KMS-11 (cell line): ENCODE measurements at regions not wholly inside any gene's neighbourhood (a gene's known extent, or its start where the extent isn't known, plus 50 kb on each side); places are given as distances from the start of the nearest gene placed in this dataset.

Experiments used
- H2AFZ ChIP-seq: fragments of 200-600 bp; sonication (generic); 2 replicates; pipeline ENCODE4 v1.6.1; 2016; ENCODE audit warnings: antibody characterized with exemption, mixed run types, low read depth
- H3K27ac ChIP-seq: fragments of 200-600 bp; sonication (generic); 2 replicates; pipeline ENCODE4 v1.6.1; 2016; ENCODE audit warnings: mild to moderate bottlenecking, mixed run types
- H3K27me3 ChIP-seq: fragments of 200-600 bp; sonication (generic); 2 replicates; pipeline ENCODE4 v1.6.1; 2017; ENCODE audit warnings: mild to moderate bottlenecking, low read depth, mixed run types, moderate library complexity; ENCODE audit not compliant: insufficient read depth
- H3K36me3 ChIP-seq: fragments of 200-600 bp; sonication (generic); 2 replicates; pipeline ENCODE4 v1.6.1; 2017; ENCODE audit warnings: mild to moderate bottlenecking, mixed run types; ENCODE audit not compliant: insufficient read depth
- H3K4me1 ChIP-seq: fragments of 200-600 bp; sonication (generic); 2 replicates; pipeline ENCODE4 v1.6.1; 2016; ENCODE audit warnings: mild to moderate bottlenecking, low read depth, mixed run types; ENCODE audit not compliant: poor library complexity, severe bottlenecking
- H3K4me2 ChIP-seq: fragments of 200-600 bp; sonication (generic); 2 replicates; pipeline ENCODE4 v1.7.0; 2016; ENCODE audit warnings: mild to moderate bottlenecking, mixed run types
- H3K4me3 ChIP-seq: fragments of 200-600 bp; sonication (generic); IDR thresholded peaks from 2 replicates; pipeline ENCODE4 v1.6.1; 2017; ENCODE audit warnings: low read depth, low read length, mixed read lengths; ENCODE audit not compliant: insufficient read depth
- H3K79me2 ChIP-seq: fragments of 200-600 bp; sonication (generic); 2 replicates; pipeline ENCODE4 v1.6.1; 2016; ENCODE audit warnings: low read depth, mixed run types; ENCODE audit not compliant: insufficient read depth
- H3K9ac ChIP-seq: fragments of 200-600 bp; sonication (generic); 2 replicates; pipeline ENCODE4 v1.6.1; 2016; ENCODE audit warnings: mild to moderate bottlenecking, mixed run types
- H4K20me1 ChIP-seq: fragments of 200-600 bp; sonication (generic); 2 replicates; pipeline ENCODE4 v1.6.1; 2016; ENCODE audit warnings: mild to moderate bottlenecking, mixed run types; ENCODE audit not compliant: insufficient read depth
- TF ChIP-seq, protein P1 (sequence below): fragments of 200-600 bp; sonication (generic); conservative IDR thresholded peaks from 2 replicates; pipeline ENCODE4 v1.6.1; 2017; ENCODE audit warnings: low read depth, mild to moderate bottlenecking, antibody characterized with exemption, low read length, moderate library complexity, mixed read lengths

DNA sequence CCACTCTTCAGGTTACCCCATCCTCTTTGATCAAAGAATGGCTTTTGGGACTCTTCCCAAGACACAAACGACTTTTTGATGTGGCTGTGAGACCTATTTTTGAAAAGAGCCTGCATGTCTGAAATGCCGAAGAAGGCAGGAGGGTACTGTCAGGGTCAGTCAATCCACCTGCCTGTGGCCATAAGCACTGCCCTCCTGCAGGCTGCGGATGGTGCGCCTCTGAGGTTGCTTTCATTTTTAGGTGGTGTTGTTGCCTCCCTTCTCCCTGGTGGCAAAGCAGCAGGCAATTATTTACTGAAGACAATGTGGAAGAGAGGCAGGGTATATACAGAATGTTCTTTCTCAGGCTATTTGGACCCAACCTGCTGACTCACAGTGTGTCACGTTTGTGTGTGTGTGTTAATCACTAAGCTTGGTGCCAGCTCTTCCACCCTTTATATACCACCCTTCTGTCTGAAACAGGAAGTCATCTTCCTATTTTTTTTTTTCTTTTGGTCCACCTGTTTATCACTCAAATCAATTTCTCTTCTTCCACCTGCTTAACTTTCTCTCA lies 1421.2 kb upstream of the CELF2 start:
- H2AFZ ChIP-seq = no peak overlapping the region
- H3K27me3 ChIP-seq = no peaks in the 10 kb centered on the region
- TF ChIP-seq, protein P1, sequence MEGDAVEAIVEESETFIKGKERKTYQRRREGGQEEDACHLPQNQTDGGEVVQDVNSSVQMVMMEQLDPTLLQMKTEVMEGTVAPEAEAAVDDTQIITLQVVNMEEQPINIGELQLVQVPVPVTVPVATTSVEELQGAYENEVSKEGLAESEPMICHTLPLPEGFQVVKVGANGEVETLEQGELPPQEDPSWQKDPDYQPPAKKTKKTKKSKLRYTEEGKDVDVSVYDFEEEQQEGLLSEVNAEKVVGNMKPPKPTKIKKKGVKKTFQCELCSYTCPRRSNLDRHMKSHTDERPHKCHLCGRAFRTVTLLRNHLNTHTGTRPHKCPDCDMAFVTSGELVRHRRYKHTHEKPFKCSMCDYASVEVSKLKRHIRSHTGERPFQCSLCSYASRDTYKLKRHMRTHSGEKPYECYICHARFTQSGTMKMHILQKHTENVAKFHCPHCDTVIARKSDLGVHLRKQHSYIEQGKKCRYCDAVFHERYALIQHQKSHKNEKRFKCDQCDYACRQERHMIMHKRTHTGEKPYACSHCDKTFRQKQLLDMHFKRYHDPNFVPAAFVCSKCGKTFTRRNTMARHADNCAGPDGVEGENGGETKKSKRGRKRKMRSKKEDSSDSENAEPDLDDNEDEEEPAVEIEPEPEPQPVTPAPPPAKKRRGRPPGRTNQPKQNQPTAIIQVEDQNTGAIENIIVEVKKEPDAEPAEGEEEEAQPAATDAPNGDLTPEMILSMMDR = no peak
- no peak overlapping the region for H3K4me3 ChIP-seq
- no peaks in the 10 kb centered on the region for H3K36me3 ChIP-seq
- H3K4me1 ChIP-seq = no peaks in the 10 kb centered on the region
- H3K9ac ChIP-seq = no peak overlapping the region
- no peaks in the 10 kb centered on the region for H4K20me1 ChIP-seq
- no peak overlapping the region for H3K27ac ChIP-seq
- H3K79me2 ChIP-seq = no peaks in the 10 kb centered on the region
- H3K4me2 ChIP-seq = no peak overlapping the region

DNA sequence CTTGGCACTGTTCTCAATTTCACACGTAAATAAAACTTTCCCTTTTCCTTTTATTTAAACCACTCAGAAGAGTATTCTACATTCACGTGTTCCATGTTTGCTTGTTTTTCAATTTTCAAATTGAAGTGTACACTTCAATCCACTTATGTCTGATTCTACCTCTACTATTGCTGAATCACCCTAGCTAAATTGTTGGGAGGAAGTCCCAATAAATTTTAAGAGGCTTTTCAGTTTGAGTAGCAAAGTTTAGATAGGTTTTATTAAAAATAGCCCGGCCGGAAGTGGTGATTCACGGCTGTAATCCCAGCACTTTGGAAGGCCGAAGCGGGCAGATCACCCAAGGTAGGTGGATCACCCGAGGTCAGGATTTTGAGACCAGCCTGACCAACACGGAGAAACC lies 1414.7 kb upstream of the CELF2 start:
- H3K4me3 ChIP-seq = no peak overlapping the region
- no peak overlapping the region for H3K27ac ChIP-seq
- no peaks in the 10 kb centered on the region for H4K20me1 ChIP-seq
- no peak overlapping the region for H3K4me2 ChIP-seq
- H2AFZ ChIP-seq = no peak overlapping the region
- no peaks in the 10 kb centered on the region for H3K79me2 ChIP-seq
- H3K9ac ChIP-seq = no peak overlapping the region
- H3K27me3 ChIP-seq = no peaks in the 10 kb centered on the region
- TF ChIP-seq, protein P1 = no peak
- H3K4me1 ChIP-seq = no peaks in the 10 kb centered on the region
- H3K36me3 ChIP-seq = no peaks in the 10 kb centered on the region

DNA sequence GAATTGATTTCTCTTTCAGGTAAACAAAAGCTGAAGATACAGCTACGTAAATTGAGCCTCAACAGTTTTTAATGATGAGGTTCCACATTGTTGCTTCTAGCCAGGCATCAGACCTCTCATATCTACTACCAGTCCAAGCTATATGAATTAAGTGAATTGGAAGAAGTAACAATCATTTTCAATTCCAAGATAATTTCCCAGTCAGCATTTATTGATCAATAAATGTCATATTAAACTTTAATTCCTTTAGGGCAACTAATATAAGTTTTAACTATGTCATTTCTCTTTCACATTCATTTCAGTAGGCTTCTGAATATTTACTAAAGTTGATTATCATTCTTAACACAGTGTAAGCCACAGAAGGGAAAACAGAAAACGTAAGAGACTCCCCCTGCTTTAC lies 1413.7 kb upstream of the CELF2 start:
- H3K27me3 ChIP-seq = no peaks in the 10 kb centered on the region
- TF ChIP-seq, protein P1 = no peak
- H3K36me3 ChIP-seq = no peaks in the 10 kb centered on the region; the same call in 1 of the 2 replicates

DNA sequence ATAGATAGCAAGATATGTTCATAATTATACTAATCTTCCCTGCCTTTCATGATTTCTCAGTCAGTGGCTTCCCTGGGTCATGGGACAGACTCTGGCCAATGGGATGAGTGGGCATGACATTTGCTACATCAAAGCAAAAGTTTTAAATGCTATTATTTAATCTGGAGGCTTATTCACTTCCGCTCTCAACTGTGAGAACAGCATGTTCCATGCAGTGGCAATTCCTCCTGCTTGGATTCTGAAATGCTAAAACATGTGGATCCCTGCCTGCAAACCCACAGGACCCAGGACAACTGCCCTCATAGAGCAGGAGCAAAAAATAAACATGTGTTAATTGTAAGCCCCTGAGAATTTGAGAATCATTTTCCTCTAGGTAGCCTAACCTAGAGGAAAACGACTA lies 1412.4 kb upstream of the CELF2 start:
- H3K27me3 ChIP-seq = no peaks in the 10 kb centered on the region
- no peaks in the 10 kb centered on the region for H4K20me1 ChIP-seq
- no peak overlapping the region for H3K9ac ChIP-seq
- H3K4me3 ChIP-seq = no peak overlapping the region
- no peak overlapping the region for H3K4me2 ChIP-seq
- H3K36me3 ChIP-seq = no peaks in the 10 kb centered on the region; the same call in 1 of the 2 replicates
- H2AFZ ChIP-seq = no peak overlapping the region
- no peaks in the 10 kb centered on the region for H3K79me2 ChIP-seq
- no peak overlapping the region for H3K27ac ChIP-seq
- TF ChIP-seq, protein P1 = no peak
- no peaks in the 10 kb centered on the region for H3K4me1 ChIP-seq

More for the DNA sequence above, 1413.7 kb upstream of the CELF2 start:
- H3K4me2 ChIP-seq = no peak overlapping the region
- no peak overlapping the region for H3K27ac ChIP-seq
- H3K4me3 ChIP-seq = no peak overlapping the region
- H3K4me1 ChIP-seq = no peaks in the 10 kb centered on the region
- no peak overlapping the region for H2AFZ ChIP-seq
- H3K9ac ChIP-seq = no peak overlapping the region
- H4K20me1 ChIP-seq = no peaks in the 10 kb centered on the region
- no peaks in the 10 kb centered on the region for H3K79me2 ChIP-seq
